ENCODE measurements at regions not wholly inside any gene's neighbourhood (a gene's known extent, or its start where the extent isn't known, plus 50 kb on each side); places are given as distances from the start of the nearest gene placed in this dataset.

DNA sequence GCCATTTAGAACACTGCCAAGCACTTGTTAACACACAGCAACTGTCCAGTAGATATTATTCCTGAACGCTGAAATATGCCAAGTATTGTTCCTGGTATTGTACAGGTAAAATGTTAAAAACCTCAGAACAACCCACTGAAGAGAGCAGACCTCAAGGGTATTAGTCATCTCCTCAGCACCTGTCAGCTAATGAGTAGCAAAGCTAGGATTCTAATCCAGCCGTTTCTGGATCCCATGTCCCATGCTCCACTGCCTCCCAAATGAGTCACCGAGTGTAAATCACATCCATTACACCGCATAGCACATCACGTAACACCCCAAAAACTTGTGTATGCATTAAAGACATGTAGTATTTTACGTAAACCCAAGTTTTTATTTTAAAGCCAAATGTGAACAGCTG lies 705.4 kb upstream of the TENM4 start:
- TF ChIP-seq, protein P1, sequence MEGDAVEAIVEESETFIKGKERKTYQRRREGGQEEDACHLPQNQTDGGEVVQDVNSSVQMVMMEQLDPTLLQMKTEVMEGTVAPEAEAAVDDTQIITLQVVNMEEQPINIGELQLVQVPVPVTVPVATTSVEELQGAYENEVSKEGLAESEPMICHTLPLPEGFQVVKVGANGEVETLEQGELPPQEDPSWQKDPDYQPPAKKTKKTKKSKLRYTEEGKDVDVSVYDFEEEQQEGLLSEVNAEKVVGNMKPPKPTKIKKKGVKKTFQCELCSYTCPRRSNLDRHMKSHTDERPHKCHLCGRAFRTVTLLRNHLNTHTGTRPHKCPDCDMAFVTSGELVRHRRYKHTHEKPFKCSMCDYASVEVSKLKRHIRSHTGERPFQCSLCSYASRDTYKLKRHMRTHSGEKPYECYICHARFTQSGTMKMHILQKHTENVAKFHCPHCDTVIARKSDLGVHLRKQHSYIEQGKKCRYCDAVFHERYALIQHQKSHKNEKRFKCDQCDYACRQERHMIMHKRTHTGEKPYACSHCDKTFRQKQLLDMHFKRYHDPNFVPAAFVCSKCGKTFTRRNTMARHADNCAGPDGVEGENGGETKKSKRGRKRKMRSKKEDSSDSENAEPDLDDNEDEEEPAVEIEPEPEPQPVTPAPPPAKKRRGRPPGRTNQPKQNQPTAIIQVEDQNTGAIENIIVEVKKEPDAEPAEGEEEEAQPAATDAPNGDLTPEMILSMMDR (IDR thresholded peaks at IDR 0.05), result no peak
- TF ChIP-seq POLR2A (IDR thresholded peaks at IDR 0.05), result no peak
